Skin of body (tissue), 2 donors: ENCODE measurements at regions not wholly inside any gene's neighbourhood (a gene's known extent, or its start where the extent isn't known, plus 50 kb on each side); places are given as distances from the start of the nearest gene placed in this dataset. TPM values are rescaled to one million over a fixed set of nuclear protein-coding genes. Genes with fewer than 3 reads are reported as not detected.
"Not testable (repeated sequence)": the region's sequence is repeated elsewhere in the genome, so short reads cannot be mapped to it uniquely, and the experiment has no call there.

ENCODE experiments used
- DNase-seq: peaks from one replicate; lab custom pipeline; 2025; lab: John Stamatoyannopoulos, UW
- small RNA-seq: library from RNA; depleted of rRNA; stranded (forward); fragments of <200 nt; gene quantifications from one replicate; pipeline ENCODE3, GENCODE V24; 2014; ENCODE audit warnings: low replicate concordance

GRCh38 chr1:242629396-242629795 lies 104.9 kb upstream of the PLD5 start:
- DNase-seq, result no peak

GRCh38 chr1:242623756-242624155 lies 99.3 kb upstream of the PLD5 start:
- no peak for DNase-seq

- DNase-seq, result no peak
Measured at GRCh38 chr1:242623119-242623518, 98.6 kb upstream of the PLD5 start.

GRCh38 chr1:242613266-242613815 lies 88.8 kb upstream of the PLD5 start:
- no peak for DNase-seq

- DNase-seq, result no peak
Measured at GRCh38 chr1:242610209-242610608, 85.7 kb upstream of the PLD5 start.

GRCh38 chr1:242605521-242605920 lies 81.0 kb upstream of the PLD5 start:
- no peak for DNase-seq

GRCh38 chr1:242602001-242602400 lies 77.5 kb upstream of the PLD5 start:
- no peak for DNase-seq

- not testable (repeated sequence) for DNase-seq
Measured at GRCh38 chr1:242593756-242594155, 69.3 kb upstream of the PLD5 start.

GRCh38 chr1:242586360-242586680 lies 61.8 kb upstream of the PLD5 start:
- DNase-seq, result no peak

- DNase-seq, result no peak
Measured at GRCh38 chr1:242585616-242586359, 61.3 kb upstream of the PLD5 start.

GRCh38 chr1:242582669-242583068 lies 58.2 kb upstream of the PLD5 start:
- no peak for DNase-seq

- no peak for DNase-seq
Measured at GRCh38 chr1:242579528-242580235, 55.2 kb upstream of the PLD5 start.

Small RNA genes lying in the stretch of these regions (small RNA-seq; reads per million reads assigned to genes)
- gene AL603825.1, result not detected
